OCI-LY7 (cell line): ENCODE measurements at regions not wholly inside any gene's neighbourhood (a gene's known extent, or its start where the extent isn't known, plus 50 kb on each side); places are given as distances from the start of the nearest gene placed in this dataset.

ENCODE experiments used
- BruUV-seq: library from RNA; stranded (reverse); fragments of 400-500 nt; replicated peaks from 2 replicates; lab custom pipeline; 2021; lab: Mats Ljungman, UMichigan
- CTCF ChIA-PET: fragments of 300-600 bp; sonication (Branson Sonifier 250); formaldehyde crosslinking; loops from one replicate; lab custom pipeline; 2022; ENCODE audit warnings: antibody characterized with exemption; ENCODE audit not compliant: unreplicated experiment; lab: Charles Lee
- POLR2A ChIA-PET: fragments of 300-600 bp; sonication (Branson Sonifier 250); formaldehyde crosslinking; loops from one replicate; lab custom pipeline; 2022; ENCODE audit warnings: antibody characterized with exemption; lab: Charles Lee
- DNase-seq: peaks from one replicate; pipeline ENCODE4 v3.0.0-alpha.2; 2015; ENCODE audit warnings: low spot score
- H2AFZ ChIP-seq: fragments of 200-600 bp; sonication (generic), shearing (Covaris generic); 2 replicates; pipeline ENCODE4 v1.6.1; 2014; ENCODE audit warnings: mild to moderate bottlenecking, antibody characterized with exemption, low read length, moderate library complexity
- H3K27ac ChIP-seq: fragments of 200-600 bp; sonication (generic); 2 replicates; pipeline ENCODE4 v1.5.1; 2014; ENCODE audit warnings: mixed run types, low read depth, mild to moderate bottlenecking, moderate library complexity, low read length, inconsistent platforms; ENCODE audit not compliant: poor library complexity, severe bottlenecking
- H3K36me3 ChIP-seq: fragments of 200-600 bp; sonication (generic); 2 replicates; pipeline ENCODE4 v1.6.1; 2014; ENCODE audit warnings: mild to moderate bottlenecking, antibody characterized with exemption, low read length, moderate library complexity, mixed read lengths; ENCODE audit not compliant: insufficient read depth
- H3K4me1 ChIP-seq: fragments of 200-600 bp; sonication (generic); 2 replicates; pipeline ENCODE4 v1.5.1; 2014; ENCODE audit warnings: mild to moderate bottlenecking, low read length; ENCODE audit not compliant: insufficient read depth, poor library complexity, severe bottlenecking
- H3K4me2 ChIP-seq: fragments of 200-600 bp; sonication (generic); 2 replicates; pipeline ENCODE4 v1.6.1; 2014; ENCODE audit warnings: mild to moderate bottlenecking, low read length
- H3K4me3 ChIP-seq: fragments of 200-600 bp; sonication (generic); 2 replicates; pipeline ENCODE4 v1.5.1; 2014; ENCODE audit warnings: mild to moderate bottlenecking, low read depth, low read length; ENCODE audit not compliant: poor library complexity, severe bottlenecking
- H3K79me2 ChIP-seq: fragments of 200-600 bp; sonication (generic); 2 replicates; pipeline ENCODE4 v1.6.1; 2016; ENCODE audit warnings: low read depth, mild to moderate bottlenecking, low read length, moderate library complexity, mixed read lengths; ENCODE audit not compliant: insufficient read depth
- H3K9me2 ChIP-seq: fragments of 200-600 bp; sonication (generic); 2 replicates; pipeline ENCODE4 v1.6.1; 2016; ENCODE audit warnings: mild to moderate bottlenecking, low read length, mixed read lengths; ENCODE audit not compliant: insufficient read depth
- H3K9me3 ChIP-seq: fragments of 200-600 bp; sonication (generic); 2 replicates; pipeline ENCODE4 v1.6.1; 2014; ENCODE audit warnings: mild to moderate bottlenecking, mixed run types, low read length, mixed read lengths
- H4K20me1 ChIP-seq: fragments of 200-600 bp; sonication (generic); 2 replicates; pipeline ENCODE4 v1.6.1; 2014; ENCODE audit warnings: mild to moderate bottlenecking, antibody characterized with exemption, low read length, moderate library complexity, mixed read lengths; ENCODE audit not compliant: insufficient read depth
- EZH2phosphoT487 ChIP-seq: fragments of 200-600 bp; sonication (generic); IDR thresholded peaks from 2 replicates; pipeline ENCODE4 v1.6.1; 2018; ENCODE audit warnings: low read depth, borderline replicate concordance, mild to moderate bottlenecking, mixed run types, antibody characterized with exemption, low read length, moderate library complexity, mixed read lengths
- intact Hi-C: fragments of 100-400 bp; cut with micrococcal nuclease; formaldehyde crosslinking; loops from one replicate; pipeline ENCODE4 v1.10.0; 2022; ENCODE audit not compliant: unreplicated experiment
- TF ChIP-seq, protein P1 (sequence below): fragments of 200-600 bp; sonication (generic); conservative IDR thresholded peaks from 2 replicates; pipeline ENCODE4 v1.5.1; 2014; ENCODE audit warnings: mild to moderate bottlenecking, antibody characterized with exemption, low read length, moderate library complexity, mixed read lengths

DNA sequence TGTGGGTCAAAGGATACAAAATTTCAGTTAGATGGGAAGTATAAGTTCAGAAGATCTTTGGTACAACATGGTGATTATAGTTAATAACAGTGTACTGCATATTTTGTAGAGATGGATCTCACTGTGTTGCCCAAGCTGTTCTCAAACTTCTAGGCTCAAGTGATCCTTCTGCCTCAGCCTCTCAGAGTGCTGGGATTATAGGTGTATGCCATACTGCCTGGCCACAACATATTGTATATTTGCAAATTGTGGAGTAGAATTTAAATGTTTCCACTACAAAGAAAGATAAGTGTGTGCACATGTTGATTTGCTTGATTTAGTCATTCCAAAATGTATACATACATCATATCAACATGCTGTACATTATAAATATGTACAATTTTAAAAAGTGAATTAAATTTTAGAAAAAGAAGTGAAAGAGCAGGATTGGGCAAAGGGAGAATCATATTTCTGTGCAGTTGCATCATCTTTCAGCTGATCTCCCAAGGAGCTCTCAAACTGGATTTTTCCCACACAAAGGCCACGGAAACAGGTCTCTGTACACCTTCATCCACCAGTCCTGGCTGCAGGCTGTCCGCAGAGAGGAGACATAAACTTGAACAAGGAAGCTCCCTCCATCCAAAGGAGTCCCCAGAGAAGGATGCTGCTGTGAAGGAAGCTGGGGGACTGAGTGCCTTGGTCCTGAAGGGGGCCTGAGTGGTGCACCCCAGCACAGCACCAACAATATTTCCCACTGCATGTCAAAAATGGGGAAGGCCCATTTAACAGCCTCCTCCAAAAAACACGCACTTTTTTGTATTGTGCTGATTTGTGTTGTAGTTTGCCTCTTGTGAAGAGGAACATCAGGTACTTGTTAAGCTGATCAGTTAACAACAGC lies 217.1 kb upstream of the GHITM start:
- ChIA-PET CTCF (no interaction called here), POLR2A (no interaction called here)
- Histone ChIP-seq H2AFZ (no peak overlapping the region), H3K4me1 (no peaks in the 10 kb centered on the region), H3K36me3 (no peaks in the 10 kb centered on the region), H3K27ac (no peak overlapping the region), H3K9me3 (no peaks in the 10 kb centered on the region), H3K9me2 (no peaks in the 10 kb centered on the region), H4K20me1 (no peaks in the 10 kb centered on the region), H3K4me2 (no peak overlapping the region), H3K79me2 (no peaks in the 10 kb centered on the region), H3K4me3 (no peak overlapping the region)
- TF ChIP-seq, protein P1, sequence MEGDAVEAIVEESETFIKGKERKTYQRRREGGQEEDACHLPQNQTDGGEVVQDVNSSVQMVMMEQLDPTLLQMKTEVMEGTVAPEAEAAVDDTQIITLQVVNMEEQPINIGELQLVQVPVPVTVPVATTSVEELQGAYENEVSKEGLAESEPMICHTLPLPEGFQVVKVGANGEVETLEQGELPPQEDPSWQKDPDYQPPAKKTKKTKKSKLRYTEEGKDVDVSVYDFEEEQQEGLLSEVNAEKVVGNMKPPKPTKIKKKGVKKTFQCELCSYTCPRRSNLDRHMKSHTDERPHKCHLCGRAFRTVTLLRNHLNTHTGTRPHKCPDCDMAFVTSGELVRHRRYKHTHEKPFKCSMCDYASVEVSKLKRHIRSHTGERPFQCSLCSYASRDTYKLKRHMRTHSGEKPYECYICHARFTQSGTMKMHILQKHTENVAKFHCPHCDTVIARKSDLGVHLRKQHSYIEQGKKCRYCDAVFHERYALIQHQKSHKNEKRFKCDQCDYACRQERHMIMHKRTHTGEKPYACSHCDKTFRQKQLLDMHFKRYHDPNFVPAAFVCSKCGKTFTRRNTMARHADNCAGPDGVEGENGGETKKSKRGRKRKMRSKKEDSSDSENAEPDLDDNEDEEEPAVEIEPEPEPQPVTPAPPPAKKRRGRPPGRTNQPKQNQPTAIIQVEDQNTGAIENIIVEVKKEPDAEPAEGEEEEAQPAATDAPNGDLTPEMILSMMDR = no peak
- BruUV-seq = no TSS peak
- intact Hi-C loops = no loop called here
- DNase-seq = no peak

DNA sequence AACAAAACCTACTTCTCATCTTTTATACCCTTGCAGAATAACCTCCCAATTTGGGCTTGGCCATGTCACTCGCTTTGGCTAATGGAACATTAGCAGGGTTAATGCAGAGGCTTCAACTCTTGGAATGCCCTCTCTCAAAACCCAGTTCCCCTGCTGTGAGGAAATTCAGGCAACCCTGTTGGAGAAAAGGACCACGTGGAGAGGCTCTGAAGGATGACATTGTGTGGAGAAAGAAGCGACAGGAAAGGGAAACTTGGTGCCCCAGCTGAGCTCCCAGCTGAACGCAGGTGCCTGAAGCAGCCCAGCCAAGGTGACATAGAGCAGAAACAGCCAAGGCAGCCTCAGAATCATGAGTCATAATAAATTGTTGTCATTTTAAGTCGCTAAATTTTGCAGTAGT lies 214.2 kb upstream of the GHITM start:
- Histone ChIP-seq H3K4me1 (no peaks in the 10 kb centered on the region), H4K20me1 (no peaks in the 10 kb centered on the region), H3K79me2 (no peaks in the 10 kb centered on the region), H3K4me2 (no peak overlapping the region), H3K36me3 (no peaks in the 10 kb centered on the region), H3K9me2 (no peaks in the 10 kb centered on the region), H3K27ac (no peak overlapping the region), H3K9me3 (no peaks in the 10 kb centered on the region), H2AFZ (no peak overlapping the region), H3K4me3 (no peak overlapping the region)
- POLR2A ChIA-PET = no interaction called here
- intact Hi-C loops = no loop called here
- BruUV-seq = no TSS peak
- TF ChIP-seq, protein P1 = no peak
- CTCF ChIA-PET = no interaction called here
- DNase-seq = no peak

DNA sequence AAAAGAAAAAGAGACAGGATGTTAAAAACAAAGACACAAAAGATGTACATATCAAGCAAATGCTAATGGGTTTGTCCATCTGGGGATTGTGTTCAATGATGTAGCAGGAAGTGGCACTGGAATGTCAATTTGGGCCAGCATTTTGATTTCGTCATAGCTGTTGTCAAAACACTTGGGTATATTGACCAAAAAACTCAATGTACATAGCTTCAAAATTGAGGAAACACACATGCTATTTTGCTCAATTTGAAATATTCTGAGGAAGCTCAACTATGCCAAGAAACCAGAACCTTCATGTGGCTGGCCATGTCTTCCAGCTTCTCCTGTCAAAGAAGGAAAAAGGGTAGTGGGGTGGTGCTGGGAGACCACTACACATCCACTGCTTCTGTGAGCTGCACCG lies 212.7 kb upstream of the GHITM start:
- Histone ChIP-seq H3K79me2 (no peaks in the 10 kb centered on the region), H3K36me3 (no peaks in the 10 kb centered on the region), H3K4me1 (no peaks in the 10 kb centered on the region), H3K27ac (no peak overlapping the region), H4K20me1 (no peaks in the 10 kb centered on the region), H3K9me2 (no peaks in the 10 kb centered on the region), H3K9me3 (no peaks in the 10 kb centered on the region), H3K4me3 (no peak overlapping the region), H3K4me2 (no peak overlapping the region), H2AFZ (no peak overlapping the region)
- ChIA-PET POLR2A (interaction anchor here (1.2 kb wide), 1 partner anchor 8 kb away, joined by 3 read pairs; no protein-coding TSS in a partner anchor), CTCF (no interaction called here)
- DNase-seq = no peak
- intact Hi-C loops = no loop called here
- BruUV-seq = no TSS peak
- no peak for TF ChIP-seq EZH2phosphoT487
- TF ChIP-seq, protein P1 = no peak
